Dermis microvascular lymphatic vessel endothelial cell (primary cell): ENCODE measurements at regions not wholly inside any gene's neighbourhood (a gene's known extent, or its start where the extent isn't known, plus 50 kb on each side); places are given as distances from the start of the nearest gene placed in this dataset.
"Not testable (repeated sequence)": the region's sequence is repeated elsewhere in the genome, so short reads cannot be mapped to it uniquely, and the experiment has no call there.

Experiments used
- DNase-seq, 2 donors: peaks; one replicate each; pipeline versions ENCODE4 v3.0.0 to v3.0.0-alpha.2; 2010; ENCODE audit warnings: low read depth in 2 of 2

DNA sequence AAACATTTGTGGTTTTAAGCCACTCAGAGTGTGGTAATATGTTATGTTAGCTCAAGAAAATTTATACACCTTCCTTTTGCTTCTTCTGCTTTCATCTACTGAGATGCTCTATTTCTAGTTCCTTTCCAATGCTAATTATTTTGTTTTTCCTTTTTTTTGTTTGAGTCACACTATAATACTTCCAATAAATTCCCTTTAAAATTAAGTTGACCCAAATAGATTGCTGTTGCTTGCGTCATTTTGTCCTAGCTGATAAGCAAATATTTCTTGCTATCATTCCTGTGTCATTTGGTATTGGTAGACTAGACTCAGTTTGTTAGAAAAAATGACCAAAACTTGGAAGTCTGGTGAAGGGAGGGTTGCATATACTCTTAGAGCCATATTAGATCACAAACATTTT lies 437.0 kb upstream of the CNTN6 start:
- DNase-seq: no peak

DNA sequence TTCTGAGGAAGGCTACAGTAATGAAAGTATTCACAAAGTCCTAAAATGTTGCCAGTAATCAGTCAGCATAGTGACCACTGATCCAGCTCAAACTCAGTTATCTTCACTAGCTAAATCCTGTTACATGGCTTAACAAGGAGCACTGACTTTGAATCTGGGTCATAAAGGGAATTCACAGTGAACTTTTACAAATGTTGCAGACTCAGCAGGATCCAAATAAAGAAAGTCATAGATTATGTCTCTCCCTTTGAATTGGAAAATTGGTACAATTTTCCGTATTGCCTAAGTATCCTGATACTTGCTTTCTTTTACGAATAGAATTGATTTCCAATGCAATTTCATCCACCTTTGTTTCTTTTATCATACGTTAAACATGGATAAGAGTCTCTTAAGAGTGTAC lies 431.5 kb upstream of the CNTN6 start:
- no peak for DNase-seq

DNA sequence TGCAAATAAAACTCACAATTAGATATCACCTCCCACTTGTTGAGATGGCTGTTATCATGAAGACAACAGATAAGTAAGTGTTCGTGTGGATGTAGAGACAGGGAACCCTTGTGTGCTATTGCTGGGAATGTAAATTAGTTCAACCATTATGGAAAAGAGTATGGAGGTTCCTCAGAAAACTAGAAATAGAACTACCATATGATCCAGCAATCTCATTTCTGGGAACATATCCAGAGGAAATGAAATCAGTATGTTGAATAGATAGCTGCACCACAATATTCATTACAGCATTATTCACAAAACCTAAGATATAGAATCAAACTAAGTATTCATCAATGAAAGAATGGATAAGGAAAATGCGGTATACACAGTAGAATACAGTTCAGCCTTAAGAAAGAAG lies 418.7 kb upstream of the CNTN6 start:
- DNase-seq: no peak

DNA sequence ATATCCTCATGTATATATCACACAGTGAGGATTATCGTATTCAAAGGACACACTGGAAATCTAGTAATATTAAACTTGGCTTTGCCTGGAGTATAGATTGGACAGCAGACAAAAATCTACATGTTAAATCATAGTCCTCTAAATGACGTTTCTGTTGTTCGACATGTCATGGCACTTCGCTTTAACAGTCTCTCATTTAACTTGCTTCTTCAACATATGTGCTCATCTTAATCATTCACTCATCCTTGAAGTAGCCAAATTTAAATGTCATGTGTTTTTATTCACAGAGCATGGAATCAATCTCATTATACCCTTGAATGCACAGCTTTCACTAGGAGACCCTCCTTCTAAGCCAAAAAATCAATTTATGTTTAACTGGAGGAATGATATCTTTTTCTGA lies 417.0 kb upstream of the CNTN6 start:
- no peak for DNase-seq

DNA sequence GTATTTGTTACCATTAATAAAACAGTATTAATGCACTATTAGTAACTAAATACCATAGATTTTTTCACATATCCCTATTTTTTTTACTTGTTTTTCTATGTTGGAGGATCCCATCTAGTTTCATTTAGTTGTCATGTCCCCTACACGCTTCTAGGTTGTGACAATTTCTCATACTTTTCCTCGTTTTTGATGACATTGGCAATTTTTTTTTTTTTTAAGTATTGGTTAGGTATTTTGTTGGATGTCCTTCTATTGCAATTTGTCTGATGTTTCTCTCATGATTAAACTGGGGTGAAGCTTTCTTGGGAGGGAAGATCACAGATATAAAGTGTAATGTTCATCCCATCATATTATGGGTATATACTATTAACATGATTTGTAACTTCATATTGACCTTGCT lies 409.1 kb upstream of the CNTN6 start:
- DNase-seq: no peak

DNA sequence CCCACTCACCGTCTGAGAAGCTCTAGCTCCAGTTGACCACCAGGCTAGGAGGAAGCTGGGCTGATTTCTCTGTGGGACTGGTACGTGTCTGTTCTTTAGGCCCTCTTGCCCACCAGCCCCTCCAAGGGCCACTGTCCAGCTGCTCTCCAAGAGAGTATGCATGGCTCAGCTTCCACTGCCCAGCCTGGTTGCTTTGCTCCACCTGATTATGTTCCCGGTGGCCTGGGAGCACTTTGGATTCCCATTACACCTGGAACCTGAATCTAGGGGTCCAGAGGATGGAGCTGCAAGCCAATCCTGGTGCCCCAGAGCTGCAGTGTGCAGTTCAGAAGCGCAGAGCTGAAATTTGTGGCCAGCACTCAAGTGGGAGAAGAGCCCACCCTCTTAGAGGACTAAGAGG lies 402.1 kb upstream of the CNTN6 start:
- DNase-seq: no peak

DNA sequence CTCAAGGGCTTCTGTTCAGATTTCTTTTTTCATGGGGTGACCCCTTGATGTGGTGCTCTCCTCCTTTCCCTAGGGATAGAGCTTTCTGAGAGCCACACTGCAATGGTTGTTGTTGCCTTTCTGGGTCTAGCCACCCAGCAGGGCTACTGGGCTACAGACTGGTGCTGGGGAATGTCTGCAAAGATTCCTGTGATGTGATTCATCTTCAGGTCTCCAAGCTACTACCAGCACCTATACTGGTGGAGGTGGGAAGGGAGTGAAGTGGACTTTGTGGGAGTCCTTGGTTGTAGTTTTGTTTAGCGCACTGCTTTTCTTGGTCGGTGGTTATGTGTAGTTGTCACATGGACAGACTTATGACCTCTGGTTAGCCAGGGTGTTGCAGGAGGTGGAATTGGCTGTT lies 392.3 kb upstream of the CNTN6 start:
- DNase-seq: no peak

DNA sequence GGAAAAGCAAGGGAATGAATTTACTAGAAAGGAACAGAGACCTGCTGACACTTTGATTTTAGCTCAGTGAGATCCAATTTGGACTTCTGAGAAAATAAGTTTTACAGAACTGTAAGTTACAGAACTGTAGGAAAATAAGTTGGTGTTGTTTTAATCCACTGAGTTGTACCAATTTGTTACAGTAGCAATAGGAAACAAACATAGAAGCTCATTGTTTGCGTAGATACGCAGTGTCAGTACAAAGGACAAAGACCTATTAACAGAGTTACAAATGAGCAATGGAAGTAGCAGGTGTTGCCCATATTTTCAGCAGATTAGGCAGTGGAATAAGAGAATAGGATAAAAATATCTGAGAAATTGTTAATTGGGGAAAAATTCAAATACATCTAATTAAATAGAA lies 385.8 kb upstream of the CNTN6 start:
- no peak for DNase-seq

DNA sequence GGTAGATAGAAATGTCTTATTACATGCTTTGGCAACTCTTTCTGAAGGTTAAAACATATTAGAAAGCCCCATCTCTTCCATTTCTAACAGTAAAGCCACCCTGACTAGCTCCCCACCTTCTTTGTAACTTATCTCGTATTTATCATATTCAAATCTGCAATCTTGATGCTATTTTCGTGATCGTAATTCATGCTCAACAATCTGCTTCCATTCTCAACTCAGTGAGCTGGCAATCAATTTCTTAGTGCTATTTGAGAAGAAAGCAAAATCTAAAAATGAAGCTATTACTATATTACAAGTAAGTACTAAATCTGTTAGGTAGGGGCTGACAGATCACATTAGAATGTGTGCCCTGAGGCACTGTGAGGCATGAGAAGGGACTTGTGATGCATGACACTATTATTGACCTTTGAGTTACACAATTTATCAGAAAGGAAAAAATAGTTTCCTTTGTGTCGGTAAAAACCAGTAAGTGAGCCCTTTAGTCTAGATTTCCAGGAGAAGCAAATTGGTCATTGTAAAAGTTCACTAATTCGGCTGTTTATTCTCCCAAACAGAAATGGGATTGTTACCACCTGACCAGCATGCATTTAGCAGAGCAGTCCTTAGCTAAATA lies 379.7 kb upstream of the CNTN6 start:
- DNase-seq: no peak

DNA sequence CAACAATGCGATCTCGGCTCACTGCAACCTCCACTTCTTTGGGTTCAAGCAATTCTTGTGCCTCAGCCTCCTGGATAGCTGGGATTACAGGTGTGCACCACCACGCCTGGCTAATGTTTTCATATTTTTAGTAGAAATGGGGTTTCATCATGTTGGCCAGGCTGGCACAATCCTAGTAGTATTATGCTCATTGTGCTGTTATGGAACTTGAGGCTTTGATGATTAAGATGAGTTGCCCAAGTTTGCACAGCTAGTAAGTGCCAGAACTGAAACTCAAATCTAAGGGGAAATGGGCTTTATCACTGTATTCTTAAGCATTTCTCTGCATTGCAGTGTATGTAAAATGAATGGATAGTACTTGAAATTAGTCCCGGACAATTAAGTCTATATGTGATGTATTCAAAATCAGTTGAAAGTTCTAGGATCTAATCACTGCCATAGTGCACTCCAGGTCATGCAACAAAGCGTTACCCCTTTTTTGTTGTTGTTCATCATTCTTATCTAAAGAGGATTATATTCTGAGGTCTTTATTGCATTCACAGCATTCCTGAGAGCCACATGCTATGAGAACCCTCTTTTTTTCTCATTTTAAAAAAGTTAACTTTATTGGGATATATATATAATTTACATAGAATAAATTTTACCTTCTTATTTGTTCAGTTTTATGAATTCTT lies 378.7 kb upstream of the CNTN6 start:
- no peak for DNase-seq

DNA sequence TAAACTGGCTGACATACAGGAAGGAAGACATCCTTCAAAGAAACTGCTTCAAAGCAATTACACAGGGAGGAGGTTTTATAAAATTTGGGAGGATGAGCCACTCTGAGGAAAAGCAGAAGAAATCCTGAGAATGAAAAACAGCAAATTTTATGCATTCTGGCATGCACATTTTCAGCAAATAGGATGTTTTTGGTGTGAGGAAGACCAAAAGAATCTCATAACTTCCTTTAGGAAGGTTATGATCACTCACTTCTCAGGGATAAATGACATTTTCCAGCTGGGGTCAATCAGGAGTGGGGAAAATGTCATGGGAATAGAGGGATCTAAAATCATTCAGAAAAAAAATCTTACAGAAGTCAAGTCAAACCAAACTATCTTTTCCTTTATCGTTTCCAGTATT lies 371.7 kb upstream of the CNTN6 start:
- no peak for DNase-seq

DNA sequence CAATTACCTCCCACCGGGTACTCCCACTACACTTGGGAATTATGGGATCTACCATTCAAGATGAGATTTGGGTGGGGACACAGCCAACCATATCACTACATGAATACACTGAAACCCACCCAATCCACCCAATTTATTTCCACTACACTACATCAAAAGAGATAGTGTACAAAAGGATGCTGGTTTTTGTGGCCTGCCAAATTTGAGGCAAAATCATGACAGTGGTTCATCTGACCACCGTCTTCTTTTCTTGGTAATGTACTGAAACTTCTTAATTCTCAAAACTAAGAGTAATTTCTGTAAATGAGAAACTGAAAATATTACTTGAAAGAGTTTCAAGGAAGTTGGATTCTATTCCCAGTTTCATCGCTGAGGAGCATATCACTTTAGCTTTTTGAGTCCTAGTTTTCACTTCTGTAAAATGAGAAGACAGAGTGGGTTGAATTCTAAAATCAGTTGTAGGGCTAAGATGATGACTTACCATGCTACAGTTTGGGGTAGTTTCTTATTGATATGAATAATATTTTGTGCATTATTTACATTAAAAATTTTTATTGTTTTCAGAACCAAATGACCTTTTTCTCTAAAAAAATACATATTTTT lies 360.4 kb upstream of the CNTN6 start:
- no peak for DNase-seq

DNA sequence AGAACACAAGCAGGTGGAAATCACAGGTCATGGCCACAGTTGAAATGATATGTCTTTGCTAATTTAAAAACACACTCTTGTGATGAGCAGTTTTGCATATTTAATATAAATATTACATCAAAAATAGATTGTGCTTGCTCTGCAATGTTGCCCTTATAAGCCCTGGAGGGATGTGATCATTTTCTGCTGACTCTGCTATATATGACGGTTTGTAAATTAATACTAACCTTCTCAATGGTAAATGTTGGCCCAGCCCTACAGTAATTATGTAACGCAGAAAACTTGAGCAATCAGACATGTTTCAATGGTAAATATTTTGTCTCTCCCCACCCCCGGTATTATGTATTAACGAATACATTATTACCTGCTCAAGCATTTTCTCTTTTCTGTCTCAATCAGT lies 359.5 kb upstream of the CNTN6 start:
- no peak for DNase-seq

DNA sequence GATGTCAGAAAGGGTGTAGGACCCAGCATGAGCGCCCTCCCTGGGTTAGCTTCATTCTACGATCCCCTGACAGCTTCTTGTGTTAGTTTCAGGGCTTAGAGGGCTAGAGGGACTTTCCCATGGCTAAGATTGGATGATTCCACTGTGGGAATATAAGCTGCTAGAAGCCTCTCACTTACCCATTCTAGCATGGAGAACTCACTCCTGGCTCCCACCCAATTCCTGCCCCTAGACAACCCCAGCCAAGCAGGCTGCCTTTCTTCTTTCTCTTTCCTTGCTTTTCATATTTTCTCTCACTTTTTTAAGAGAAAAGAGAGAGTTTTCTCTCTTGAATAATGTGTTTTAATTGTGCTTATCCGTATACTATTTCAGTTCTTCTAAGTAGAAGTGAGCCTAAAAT lies 335.1 kb upstream of the CNTN6 start:
- DNase-seq: no peak

DNA sequence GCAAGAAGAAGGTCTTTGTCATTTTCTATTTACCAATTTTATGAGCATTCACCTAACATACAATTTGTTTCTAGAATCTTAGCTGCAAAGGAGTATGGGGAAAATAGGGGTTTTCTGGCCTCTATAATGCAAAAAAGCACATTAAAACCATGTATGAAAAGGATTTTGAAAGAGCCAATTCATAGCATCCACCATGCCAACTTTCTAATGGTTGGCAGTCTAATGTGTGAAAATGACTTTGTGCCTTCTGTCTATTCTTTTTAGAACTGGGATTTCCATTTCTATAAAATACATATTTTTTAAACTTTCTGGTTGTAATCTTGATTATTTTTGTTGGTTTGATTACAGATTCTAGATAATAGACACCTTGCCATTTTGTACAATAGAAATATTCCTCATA lies 333.7 kb upstream of the CNTN6 start:
- no peak for DNase-seq

DNA sequence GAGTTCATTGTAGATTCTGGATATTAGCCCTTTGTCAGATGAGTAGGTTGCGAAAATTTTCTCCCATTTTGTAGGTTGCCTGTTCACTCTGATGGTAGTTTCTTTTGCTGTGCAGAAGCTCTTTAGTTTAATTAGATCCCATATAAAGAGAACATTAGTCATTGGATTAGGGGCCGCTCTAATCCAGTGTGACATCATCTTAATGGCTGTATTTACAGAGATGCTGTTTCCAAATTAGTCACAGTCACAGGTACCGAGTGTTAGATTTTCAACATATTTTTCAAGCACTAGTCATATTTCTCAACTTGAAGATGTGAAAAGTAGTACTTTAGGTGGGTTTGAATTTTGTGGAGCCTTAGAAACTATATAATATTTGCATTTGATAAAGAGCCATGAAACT lies 319.4 kb upstream of the CNTN6 start:
- DNase-seq: not testable (repeated sequence)

DNA sequence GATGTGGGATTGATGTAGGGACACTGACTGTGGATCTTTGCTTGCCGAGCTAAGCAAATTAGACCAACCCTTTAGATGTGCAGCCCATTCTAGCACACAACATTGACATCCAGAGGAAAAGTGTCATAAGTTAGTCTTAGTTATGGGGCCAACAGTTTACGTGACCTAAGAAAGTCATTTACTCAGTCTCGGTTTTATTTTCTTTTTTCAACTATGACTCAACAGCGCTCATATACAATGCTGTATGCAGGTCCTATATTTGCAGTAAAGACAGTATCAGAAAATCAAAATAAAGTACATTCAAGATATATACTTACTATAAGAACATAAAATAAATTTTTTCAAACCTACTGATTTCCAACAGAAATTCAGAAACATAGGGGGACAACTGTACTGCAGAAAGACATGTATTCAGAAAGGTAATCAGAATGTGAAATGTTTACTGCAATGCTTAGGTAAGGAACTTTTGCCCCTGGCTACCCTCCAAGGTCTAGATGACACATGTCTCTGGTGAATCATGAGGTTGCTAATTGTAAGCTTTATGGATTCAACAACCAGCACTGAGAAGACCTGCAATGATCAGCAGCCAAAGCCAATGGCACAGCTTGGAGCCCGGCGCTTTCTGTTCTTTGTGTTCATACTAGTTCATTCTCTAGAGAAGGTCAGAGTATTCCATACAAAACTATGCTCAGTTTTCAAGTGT lies 317.5 kb upstream of the CNTN6 start:
- no peak for DNase-seq

DNA sequence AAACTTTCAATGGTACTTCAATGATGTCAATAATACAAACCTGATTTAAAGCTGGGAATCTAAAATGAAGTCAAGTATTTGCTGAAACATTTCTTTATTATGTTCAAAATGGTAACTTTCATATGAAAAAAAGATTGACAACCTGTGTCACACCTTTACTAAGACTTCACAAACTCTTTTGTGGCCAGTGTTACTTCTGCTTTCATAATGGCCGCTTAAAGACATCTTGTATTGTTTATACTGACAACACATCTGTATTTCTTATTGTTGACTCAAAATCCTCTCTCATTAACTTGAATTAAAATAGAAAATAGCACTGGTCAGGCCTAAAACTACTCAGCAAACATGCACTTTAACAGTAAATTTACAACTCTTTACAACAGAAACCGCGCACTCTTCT lies 312.3 kb upstream of the CNTN6 start:
- no peak for DNase-seq

DNA sequence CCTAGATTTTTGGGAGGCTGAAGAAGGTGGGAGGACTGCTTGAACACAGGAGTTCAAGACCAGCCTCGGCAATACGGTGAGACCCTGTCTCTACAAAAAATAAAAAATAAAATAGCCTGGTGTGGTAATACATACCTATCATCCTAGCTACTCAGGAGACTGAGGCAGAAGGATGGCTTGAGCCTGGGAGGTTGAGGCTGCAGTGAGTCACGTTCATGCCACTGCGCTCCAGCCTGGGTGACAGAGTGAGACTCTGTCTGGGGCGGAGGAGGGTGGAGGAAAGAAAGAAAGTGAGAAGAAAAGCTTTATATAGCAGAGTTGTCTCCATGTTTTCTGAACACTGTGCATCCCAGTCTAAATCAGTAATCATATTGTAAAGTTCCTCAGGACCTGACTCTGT lies 301.4 kb upstream of the CNTN6 start:
- DNase-seq: no peak

DNA sequence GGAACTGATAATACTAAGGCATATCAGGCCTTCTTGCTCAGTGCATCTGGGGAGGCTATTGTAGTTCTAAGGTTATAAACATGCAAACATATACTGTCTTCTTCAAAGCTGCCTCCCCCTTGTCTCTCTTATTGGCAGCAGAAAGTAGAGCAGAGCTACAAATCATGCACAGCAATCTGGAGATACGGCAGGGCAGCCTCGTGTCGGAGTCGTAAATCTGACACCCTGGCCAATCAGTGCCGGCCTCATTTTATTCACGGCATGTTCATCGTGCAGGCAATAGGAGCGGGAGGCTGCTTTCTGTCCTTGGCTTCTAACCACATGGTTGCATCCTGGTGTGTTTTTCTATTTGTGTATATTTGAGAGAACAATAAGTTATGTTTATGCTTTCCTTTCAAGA lies 300.2 kb upstream of the CNTN6 start:
- no peak for DNase-seq

DNA sequence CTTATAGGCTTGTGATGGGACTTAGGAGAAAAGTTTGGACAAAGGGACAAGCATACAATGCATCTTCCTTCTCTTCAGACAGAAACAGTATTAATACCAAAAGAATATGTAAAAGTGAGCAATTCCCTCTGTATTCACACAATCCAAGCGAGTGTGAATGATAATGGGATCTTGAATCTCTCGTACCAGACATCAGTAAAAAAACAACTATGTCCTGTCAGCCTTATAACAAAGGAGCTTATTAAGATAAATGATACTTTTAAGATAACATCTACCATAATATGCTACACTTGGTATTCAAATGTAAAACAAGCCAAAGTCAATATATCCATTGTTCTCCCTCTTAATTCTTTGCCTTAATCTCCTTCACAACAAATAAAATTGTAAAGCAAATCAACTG lies 288.6 kb upstream of the CNTN6 start:
- no peak for DNase-seq

DNA sequence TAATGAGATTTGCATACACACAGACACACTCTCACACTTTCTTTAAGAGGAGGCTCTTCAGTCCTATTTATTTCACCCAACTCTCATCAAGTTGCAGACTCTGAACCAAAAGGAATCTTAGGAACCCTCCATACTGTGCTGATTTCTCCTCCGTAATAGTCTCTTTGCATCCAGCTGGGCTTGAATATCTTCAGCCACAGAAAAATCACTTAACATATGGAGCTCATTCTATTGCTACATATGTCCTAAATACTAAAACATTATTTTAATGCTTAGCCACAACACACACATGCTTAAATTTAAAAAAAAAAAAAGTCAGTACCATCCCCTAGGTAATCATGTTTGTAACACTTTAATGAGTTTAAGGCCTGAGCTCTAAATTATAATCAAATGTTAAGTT lies 287.5 kb upstream of the CNTN6 start:
- DNase-seq: no peak

DNA sequence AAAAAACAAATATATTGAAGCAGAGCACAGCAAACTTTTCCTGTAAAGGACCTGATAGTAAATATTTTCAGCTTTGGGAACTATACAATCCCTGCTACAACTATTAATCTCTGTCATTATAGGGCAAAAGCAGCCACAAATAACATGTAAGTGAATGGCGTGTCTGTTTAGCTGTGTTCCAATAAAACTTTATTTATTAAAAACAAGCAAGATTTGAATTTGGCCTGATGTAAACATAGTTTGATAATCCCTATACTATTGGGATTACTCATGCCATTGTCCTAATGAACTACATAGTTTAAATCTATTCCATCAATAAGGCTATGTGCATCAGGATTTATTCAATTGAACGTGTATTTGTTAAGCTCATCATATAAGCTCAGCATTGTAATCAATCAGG lies 286.8 kb upstream of the CNTN6 start:
- DNase-seq: no peak
